Activated CD4-positive, CD25-positive, alpha-beta regulatory T cell treated with anti-CD3 and anti-CD28 coated beads, Interleukin-2, amount 50 U/mL, for 16 hours (primary cell): ENCODE measurements at regions not wholly inside any gene's neighbourhood (a gene's known extent, or its start where the extent isn't known, plus 50 kb on each side); places are given as distances from the start of the nearest gene placed in this dataset.
"Not testable (repeated sequence)": the region's sequence is repeated elsewhere in the genome, so short reads cannot be mapped to it uniquely, and the experiment has no call there.

Source experiments
- DNase-seq: peaks from one replicate; pipeline ENCODE4 v3.0.0-alpha.2; 2020; ENCODE audit warnings: low read depth, low spot score

DNA sequence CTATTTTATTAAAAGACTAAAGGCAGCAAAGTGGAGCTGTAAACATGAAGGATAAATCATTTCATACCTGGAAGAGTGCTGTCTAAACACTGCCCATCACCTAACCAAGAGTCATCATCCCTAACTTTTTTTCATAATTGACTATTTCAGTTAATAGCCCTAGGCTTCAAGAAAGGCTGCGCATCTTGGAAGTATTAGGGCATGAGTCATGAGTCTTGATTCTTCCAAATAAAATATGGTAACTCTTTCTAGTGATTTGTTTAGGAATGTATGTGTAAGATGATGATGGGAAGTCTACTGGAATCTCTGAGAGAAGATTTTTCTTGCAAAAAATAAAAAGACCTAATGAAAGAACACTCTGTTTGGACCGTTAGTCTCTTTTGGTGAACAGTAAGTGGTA lies 207.7 kb upstream of the AHR start:
- DNase-seq = no peak

DNA sequence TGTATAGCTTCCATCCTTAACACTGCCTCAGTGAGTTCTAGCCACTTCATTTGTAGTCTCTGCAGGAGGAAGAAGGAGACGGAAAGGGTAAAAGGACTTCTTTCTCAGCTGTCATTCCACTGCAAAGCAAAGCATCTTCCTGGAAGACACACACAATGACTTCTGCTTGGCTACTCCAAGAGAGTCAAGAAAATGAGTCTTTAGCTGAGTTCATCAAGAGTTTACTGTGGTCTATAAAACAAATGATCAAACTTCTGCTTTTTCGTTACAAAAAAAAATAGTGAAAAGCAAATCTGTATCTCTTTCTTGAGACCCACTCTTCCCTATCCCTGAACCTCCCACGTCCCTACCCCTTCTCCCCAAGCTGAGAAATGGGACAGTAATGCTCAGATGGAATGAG lies 205.0 kb upstream of the AHR start:
- DNase-seq = no peak

DNA sequence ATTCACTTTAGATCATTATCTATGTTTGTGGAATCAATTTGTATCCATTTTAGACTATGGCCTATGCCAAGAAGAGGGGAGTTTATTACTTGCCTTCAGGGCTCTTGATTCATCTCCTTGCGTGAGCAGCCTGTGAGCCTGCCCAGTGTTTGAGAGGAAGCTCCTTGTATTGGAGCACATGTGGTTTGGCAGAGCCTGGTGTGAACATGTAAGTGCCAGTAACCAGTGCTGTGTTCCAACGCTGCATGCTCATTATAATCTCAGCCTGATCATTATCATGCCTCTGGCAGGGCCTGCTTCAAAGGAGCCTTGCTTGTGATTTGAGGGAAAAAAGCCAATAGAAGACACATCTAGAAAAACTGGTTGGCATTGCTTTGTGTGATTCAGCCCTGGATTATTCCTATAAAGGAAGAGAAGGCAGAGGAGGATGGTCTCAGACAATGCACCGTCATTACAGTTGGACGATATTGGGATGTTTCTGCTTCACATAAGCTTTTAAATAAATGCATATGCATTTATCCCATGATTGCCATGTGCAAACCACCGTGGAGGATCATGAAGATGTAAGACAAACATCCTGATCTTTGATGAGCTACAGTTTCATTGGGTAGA lies 203.4 kb upstream of the AHR start:
- DNase-seq = no peak

DNA sequence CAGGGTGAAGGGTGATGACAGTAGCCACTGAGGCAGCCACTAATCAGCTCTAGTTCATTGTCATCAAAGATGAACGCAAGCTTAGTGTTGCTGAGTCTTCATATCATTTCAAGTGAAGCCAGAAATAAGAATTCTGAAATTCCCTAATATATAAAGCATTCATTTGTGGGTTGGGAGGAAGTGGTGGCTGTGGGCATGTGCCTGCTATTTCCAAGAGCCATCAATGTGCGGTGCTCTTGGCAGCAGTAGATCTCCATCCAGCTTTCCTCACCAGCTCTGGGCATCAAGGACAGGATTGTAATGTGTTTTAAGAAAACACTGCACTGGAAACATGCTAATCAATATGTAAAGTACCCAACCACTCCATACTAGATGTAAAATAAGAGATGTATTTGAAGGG lies 202.5 kb upstream of the AHR start:
- no peak for DNase-seq

DNA sequence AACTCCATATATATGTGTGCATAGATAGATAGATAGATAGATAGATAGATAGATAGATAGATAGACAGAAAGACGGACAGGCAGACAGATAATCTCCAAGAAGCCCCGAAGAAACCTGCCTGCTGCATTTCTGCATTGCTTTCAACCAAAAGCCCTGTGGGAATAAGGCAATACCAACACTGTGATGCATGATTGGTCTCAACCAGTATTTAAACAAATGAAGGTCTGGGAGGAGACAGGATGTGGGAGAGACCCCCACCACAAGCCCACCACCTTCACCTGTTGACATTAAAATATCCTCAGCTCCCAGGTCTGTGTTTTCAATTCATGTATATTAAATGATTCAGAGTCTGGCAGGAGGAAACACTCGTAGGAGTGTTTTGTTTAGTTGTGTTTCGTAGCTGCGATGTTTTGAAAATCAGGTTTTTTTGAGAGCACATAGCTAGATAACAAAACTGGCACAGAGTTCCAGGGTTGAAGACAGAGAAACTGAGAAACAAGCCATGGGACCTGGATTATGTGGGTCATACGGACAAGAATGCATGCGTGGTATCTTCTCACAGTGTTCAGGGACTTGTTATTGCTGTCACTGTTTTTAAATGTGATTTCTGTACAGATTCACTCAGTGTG lies 200.7 kb upstream of the AHR start:
- no peak for DNase-seq

DNA sequence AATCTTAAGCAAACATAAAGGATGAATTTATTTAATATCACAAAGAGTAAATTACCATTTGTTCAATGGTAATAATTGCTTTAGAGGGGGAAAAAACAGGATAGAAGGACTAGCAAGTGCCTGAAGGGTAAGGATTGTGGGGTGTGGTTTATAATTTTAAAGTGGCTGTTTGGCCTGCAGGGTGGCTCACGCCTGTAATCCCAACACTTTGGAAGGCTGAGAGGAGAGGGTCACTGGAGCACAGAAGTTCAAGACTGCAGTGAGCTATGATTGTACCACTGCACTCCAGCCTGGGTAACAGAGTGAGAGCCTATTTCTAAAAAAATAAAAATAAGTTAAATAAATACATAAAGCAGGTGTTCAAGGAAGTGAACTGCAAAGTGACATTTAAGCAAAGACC lies 199.9 kb upstream of the AHR start:
- DNase-seq = no peak

DNA sequence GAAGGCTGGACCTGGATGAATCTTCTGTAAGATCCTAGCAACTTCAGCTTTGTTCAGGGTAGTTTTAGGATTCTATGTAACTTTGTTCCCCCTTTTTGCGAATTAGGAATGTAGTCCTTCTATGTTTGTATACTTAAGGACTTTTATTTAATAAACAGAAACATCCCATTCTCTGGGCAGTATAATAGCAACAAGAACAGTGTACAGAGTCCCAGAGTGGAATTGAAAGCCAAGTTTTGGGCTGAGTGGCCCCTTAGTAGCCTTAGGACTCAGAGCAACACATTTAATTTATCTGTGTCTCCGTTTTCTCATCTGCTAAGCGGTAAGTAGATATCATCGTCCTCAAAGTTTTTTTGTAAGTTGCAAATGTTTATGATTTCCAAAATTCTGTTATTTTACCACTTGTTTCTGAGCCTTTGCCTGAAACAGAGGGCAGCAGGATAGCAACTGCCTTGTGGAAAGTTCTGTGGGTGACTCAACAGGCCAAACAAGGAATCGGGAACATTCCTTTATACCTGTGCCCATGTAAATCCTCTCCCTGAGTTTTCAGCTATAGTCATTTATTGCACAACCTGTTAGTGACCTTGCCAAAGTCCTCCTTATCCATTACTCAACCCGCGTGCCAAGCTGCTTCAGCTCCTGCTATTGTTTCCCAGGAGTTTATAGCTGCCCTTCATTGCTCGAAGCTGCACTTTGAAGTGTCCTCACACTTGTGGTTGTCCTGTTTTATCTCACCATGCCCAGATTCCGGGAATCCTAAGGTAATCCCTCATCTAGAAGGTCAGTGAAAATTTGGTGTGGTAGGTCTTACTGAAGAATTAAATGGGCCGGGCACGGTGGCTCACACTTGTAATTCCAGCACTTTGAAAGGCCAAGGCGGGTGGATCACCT lies 199.1 kb upstream of the AHR start:
- no peak for DNase-seq

DNA sequence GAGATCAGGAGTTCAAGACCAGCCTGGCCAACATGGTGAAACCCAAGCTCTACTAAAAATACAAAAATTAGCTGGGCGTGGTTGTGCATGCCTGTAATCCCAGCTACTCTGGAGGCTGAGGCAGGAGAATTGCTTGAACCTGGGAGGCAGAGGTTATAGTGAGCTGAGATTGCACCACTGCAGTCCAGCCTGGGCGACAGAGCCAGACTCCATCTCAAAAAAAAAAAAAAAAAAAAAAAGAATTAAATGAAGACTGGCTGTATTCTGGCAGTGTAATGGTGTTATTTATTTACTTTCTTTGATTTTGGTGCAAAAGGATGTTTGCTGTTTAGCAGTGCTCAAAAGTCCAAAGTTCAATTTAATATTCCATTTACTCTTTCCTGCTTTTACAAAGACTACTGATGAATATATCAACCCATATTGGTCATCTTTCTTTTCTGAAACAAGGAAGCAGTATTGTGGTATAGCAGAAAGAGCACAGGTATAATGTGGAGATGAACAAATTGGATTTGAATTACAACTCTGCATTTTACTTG lies 198.4 kb upstream of the AHR start:
- DNase-seq = not testable (repeated sequence)

DNA sequence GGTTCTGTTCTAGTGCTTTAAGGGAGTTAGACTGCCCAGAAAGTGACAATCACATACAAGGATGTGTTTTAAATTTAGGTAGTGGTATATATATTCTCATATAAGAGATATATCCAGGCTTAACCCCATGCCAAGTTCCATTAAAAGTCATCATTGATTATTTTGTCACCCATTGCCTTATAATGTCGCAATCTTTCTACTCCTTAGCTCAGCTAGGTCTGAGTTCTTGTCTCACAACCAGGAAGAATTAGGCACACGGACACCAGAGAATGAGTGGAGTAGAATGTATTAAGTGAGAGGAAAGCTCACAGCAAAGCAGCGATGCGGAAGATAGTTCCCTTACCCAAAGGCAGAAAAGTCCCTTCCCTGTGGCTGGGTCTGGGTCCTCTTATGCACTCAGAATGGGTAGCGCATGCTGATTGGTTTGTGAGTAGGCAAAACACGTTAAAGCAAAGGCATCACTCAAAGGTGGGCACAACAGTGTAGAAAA lies 197.2 kb upstream of the AHR start:
- DNase-seq = no peak

DNA sequence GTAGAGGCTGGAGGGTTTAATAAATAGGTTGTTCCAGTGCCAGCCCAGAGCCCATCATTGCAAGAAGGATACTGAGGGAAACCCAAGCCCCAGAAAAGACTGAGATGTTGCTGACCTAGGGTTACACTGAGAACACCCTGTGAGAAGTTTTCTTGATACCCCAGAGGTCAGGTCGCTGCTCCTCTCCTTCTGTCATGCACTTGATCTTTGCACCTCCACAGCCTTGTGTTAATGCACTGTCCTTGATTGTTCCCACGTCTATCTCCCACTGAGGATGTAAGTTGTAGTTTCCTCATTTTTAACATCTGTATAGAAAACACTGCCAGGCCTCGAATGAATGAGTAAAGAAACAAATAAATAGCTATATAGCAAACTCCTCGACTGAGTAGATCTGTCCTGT lies 195.3 kb upstream of the AHR start:
- no peak for DNase-seq

DNA sequence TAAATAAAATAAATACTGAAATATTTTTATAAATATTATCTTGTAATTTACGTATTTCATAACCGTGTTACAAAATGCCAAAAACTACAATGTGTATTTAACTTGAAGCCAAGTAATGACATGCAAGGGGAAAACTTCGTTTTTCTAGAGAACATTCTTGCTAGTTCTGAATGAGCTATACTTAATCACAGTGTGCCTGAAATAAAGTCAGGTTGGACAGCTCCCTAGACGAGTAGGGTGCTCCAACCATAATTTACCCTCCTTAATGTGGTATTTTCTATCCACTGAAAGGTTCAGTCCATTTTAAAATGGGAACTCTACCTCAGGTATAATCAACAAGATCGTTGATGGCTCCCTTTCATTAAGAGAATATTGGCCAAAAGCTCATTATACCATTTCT lies 194.5 kb upstream of the AHR start:
- DNase-seq = no peak

DNA sequence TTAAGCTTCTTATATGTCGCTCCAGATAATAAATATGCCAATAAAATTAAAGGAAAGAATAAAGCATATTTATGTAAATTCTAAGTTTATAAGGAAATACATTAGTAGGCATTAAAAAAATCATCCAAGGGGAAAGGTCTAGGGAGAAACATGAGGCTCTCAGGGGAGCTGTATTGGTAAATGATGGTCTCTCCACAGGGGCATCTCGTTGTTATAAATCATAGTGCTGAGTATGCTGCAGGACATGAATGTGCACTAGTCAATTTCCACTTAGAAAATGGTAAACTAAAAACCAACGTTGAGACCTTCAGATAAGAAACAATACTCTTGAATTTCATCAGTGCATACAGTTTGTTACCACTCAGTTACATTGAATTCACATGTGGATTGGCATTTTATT lies 194.0 kb upstream of the AHR start:
- DNase-seq = no peak

DNA sequence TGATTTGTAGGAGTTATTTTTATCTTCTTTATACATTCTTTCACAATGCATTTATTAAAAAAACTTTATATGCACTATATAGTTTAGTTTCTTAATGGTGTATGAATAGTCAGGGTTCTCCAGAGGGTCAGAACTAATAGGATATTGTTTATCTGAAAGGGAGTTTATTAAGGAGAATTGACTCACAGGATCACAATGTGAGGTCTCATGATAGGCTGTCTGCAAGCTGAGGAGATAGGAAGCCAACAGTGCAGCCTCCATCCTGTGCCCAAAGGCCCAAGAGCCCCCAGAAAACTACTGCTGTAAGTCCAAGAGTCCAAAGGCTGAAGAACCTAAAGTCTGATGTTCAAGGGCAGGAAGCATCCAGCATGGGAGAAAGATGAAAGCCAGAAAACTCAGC lies 192.8 kb upstream of the AHR start:
- DNase-seq = no peak

DNA sequence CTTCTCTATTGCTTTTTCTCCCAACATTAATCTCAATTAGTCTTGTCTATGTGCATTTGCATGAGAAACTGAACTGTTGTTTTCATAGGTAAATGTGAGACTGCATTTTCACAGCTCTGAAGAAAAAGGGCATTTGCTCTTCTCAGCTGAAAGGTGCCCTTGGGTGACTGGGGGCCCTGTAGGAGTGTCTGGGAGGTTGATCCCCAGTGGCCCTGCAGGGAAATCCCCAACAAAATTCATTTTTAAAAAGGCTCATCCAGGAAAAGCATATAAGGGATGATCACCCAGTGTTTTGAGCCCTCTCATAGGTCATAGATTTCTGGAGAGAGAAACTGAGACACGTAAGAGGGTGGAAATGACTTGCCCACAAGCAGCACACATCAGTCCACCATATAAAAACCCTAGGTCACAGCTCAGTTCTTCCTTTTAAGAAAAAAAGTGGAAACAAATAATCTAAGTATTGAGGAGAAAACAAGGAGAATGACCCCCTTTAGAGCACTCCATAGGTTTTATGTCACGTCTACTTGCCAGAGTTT lies 190.3 kb upstream of the AHR start:
- DNase-seq = no peak

DNA sequence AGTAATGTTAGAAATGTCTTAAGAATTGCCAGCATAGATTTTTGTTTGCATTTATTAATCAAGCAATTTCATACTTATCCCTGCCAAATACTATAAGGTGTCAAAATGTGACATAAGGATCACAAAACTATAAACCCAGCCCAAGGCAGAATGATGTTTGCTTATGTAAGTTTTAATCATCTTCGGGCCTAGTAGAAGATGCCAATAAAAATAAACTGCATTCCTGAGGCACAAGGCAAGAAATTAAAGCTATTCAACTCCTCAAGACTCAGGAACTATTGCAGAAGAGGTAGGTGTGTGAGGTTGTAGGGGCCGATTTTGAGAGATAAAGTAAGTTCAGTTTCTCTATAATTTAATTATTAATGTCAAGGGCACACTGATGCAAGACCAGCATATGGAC lies 189.4 kb upstream of the AHR start:
- DNase-seq = no peak

DNA sequence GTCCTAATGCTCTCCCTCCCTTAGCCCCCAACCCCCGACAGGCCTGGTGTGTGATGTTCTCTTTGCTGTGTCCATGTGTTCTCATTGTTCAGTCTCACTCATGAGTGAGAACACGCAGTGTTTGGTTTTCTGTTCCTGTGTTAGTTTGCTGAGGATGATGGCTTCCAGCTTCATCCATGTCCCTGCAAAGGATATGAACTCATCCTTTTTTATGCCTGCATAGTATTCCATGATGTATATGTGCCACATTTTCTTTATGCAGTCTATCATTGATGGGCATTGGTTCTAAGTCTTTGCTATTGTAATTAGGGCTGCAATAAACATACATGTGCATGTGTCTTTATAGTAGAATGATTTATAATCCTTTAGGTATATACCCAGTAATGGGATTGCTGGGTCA lies 184.7 kb upstream of the AHR start:
- not testable (repeated sequence) for DNase-seq

DNA sequence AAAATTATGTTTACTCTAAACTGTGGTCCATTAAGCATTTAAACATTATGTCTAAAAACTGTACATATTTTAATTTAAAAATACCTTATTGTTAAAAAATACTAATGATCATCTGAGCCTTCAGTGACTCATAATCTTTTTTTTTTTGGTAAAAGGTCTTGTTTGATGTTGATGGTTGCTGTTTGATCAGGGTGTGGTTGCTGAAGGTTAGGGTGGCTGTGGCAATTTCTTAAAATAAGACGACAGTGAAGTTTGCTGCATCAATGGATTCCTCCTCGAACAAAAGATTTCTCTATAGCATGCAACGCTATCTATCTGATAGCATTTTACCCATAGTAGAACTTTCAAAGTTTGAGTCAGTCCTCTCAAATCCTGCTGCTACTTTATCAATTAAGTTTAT lies 180.0 kb upstream of the AHR start:
- DNase-seq = no peak

DNA sequence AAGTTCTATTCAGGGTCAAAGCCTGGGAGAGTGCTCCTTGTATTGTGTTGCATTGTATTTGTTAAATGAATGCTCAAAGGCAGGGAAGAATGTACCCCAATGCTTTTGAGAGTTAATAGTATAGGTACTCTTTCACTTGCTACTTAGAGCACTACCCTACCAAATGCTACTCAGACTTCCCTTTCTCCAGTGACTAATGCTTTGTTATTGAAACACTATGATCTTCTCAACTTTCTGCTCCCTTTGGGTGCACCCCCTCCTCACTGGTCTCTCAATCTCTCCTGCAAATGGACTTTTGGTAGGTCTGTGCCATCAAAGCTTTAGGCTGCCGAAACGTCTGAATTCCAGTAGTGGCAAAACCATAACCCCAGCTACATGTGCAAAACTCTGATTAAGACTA lies 177.7 kb upstream of the AHR start:
- no peak for DNase-seq

DNA sequence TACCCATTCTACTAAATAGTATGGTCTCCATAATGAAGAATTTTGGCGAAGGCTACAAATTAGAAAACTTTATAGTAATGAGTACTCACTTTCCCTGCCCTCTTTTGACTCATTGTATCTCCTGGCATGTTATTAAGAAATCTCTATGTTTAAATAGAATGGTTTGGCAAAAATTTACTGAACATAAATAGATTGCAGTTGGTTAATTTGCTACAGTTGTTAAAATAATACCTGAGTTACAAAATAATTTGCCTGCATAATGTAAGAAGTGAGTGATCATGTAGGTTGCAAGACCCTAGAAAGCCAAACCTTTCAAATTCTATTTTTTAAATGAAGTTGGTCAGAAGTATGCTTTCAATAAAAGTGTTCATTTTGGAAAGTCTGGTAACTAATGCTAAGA lies 176.8 kb upstream of the AHR start:
- DNase-seq = no peak

DNA sequence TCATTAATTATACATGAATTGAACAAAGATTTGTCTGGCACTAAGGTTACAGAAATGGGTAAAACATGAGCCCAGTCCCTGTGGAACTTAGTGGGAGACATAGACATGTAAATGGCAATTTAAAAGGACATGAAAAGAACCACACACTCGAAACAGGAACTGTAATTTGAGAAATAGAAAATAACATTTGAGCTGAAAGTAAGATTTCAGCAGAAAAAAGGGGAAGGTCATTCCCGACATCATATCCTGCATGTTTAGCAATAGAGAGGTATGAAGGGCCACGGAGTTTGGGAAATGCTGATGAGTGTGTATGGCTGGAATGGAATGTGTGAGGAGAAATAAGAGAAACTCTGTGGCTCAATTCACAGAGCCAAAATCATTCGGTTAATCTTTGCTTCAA lies 175.4 kb upstream of the AHR start:
- DNase-seq = no peak

DNA sequence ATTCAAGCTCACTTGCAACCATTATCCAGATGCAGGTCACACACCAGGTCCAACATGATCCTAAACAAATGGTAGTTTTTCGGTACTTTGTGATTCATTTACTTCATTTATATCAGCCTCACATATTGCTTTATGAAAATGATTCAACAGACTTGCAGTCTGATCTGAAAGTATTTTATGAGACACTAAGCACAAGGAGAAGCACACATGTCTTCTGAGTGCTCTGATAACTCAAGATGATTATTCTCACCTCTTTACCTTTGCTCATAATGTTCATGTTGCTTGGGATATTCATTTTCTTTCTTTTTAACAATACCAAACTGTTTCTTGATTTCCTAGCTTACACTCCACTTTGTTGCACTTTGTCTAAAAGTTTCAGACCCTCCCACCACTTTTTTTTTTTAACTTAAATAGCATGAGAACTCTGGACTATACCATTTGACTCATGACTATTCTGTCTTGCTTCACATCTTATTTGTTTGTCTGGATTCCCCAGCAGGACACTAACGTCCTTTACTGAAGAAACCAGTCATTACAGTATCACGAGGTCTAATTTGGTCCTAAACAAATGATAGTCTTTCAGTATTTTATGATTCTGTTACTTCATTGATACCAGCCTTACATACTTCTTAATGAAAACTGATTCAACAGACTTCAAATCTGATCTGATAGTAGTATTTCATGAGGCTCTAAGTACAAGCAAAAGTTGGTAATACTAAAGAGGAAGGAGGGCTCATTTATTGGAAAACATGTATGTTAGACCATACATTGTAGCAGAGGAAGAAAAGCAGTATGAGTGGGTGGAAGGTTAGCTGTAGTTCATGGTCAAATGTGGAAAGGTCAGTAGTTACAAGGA lies 171.8 kb upstream of the AHR start:
- DNase-seq = no peak
